DMS53 (cell line): ENCODE measurements at regions not wholly inside any gene's neighbourhood (a gene's known extent, or its start where the extent isn't known, plus 50 kb on each side); places are given as distances from the start of the nearest gene placed in this dataset.

Experiments used
- DNase-seq: peaks from one replicate; lab custom pipeline; 2025; lab: John Stamatoyannopoulos, UW

DNA sequence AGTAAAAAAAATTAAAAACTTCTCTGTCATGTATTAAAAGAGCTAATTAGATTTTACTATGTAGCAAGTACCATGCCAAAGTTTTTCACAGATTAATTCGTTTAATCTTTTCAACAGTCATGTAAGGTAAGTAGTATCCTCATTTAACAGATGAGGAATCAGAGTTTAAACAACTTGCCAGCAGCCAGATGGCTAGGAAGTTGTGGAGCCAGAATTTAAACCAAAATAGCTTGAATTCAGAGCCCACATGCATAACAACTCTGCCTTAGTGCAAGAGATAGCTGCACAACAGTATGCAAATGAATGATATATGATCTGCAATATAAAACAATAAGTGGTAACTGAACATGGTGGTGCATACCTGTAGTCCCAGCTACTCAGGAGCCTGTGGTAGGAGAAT is 75.3 kb downstream of the NAP1L3 start:
- DNase-seq, result no peak

GRCh38 chrX:93594780-93595179 is 78.6 kb downstream of the NAP1L3 start:
- peak; percentile 10 for DNase-seq

GRCh38 chrX:93593966-93594365 is 79.4 kb downstream of the NAP1L3 start:
- DNase-seq, result no peak

DNA sequence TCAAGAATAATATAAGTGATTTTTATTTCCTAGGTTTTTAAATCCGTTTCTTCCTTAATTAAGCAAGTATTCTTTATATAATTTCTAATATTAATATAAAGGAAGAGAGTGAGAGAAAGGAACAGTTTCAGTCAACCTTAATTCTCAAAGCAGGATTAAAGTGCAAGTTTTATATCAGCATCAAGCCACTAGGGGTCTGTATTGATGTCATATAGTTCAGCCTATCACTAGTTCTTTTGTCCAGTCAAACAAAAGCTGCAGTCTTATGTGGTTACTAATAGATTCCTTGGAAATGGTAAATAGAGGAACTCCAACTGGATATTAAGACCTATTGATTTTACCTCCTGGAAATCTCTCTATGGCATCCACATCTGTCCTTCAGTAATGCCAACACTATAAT is 82.0 kb downstream of the NAP1L3 start:
- DNase-seq, result peak; percentile 44

DNA sequence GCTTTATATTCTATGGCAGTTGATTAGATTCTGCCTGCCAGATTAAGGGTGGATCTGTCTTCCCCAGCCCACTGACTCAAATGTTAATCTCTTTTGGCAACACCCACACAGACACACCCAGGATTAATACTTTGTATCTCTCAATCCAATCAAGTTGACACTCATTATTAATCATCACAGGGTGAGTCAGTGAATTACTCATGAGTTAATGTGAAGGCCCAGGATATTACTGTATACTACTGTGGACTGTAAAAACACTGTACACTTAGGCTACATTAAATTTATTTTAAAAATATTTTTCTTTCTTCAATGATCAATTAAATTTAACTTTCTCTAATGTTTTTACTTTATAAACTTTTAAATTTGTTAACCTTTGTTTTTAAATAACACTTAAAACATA is 87.7 kb downstream of the NAP1L3 start:
- DNase-seq, result no peak

DNA sequence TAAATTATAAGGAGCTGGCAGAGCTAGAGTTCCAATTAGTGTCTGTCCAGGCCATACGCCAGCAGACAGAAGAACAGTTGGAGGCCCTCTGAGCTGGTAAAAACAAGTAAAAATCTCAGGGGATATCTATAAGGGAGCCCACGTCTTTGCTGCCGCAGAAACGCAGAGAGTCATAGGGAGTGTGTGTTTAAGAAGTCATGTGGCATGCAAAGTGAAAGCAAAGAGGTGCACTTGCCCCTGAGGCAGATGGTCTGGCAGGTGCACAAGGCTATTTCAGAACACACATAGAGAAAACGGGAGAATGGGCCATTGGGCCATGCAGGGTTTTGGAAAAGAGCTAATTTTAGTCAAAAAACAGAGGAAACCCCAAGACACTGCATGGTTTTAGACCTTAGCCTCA is 92.7 kb downstream of the NAP1L3 start:
- peak; percentile 75 for DNase-seq

GRCh38 chrX:93538575-93538974 is 134.8 kb downstream of the NAP1L3 start:
- peak; percentile 41 for DNase-seq

DNA sequence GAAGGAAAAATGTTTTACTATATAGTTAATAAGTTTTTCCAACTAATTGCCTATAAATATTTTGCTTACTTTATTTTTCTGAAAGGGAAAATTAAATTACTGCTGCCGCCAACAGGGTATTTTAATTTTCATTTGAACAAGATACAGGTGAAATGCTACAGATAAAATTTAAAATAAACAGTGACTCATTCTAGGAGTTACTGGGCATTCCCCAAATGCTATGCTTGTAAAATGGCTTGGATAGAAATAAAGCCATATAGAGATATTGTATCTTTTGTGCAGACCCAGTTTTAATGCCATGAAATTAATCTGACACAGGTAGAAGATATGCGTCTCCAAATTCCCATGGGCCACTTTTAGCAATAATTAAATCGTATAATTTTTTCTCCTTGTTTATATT is 144.5 kb downstream of the NAP1L3 start:
- peak; percentile 19 for DNase-seq
